Inferior parietal cortex (tissue), 1 donor: ENCODE measurements at regions not wholly inside any gene's neighbourhood (a gene's known extent, or its start where the extent isn't known, plus 50 kb on each side); places are given as distances from the start of the nearest gene placed in this dataset.

Source experiments
- DNase-seq: peaks from one replicate; pipeline ENCODE4 v3.0.0-alpha.2; 2016; ENCODE audit errors: extremely low spot score

DNA sequence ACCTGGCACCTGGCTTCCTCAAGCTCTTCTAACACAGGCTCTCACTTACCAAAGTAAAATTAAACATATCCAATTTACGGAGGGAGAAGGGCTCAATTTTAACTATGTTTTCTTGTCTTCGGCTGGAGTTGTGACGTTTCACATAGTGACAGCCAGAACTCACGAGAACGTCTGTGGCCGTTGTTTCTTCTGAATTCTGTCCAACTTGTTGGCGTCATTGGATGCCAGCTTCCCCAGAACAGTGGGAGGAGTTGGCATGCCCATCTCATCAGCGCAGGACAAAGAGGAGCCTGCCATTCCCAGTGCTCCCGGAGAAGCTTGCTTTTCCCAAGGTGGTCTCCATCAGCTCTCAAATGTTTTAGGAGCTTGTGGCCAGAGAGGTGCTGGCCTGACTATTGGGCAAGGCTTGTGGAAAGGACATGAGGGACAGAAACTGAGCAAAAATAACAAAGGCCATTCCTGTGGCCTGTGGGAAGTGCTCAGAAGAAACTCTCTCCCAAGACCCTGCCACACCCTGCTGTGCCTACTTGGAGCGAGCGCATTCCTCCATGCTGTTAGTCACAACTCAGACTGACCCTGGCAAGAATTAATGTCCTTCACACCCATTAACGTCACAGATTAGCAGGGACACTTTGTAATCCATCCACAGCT lies 265.4 kb upstream of the CDH4 start:
- DNase-seq, result no peak

DNA sequence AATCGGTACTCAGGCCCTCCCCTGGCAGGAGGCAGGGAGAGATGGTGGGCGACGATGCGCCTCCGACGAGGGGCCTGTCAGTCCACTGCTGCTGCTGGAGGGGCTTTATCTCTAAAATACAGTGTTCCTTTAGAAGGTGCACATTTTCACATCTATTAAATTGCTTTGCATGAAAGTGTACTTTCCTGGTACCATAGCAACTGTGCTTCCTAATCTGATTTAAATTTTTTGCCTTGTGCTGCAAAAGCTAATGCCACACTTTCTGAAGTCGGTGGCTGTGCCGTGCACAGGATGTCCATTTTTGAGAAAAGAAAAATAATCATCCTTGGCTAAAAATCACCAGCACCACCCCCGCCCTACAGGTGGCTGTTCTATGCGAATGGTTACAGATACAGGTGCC lies 262.0 kb upstream of the CDH4 start:
- DNase-seq, result no peak

DNA sequence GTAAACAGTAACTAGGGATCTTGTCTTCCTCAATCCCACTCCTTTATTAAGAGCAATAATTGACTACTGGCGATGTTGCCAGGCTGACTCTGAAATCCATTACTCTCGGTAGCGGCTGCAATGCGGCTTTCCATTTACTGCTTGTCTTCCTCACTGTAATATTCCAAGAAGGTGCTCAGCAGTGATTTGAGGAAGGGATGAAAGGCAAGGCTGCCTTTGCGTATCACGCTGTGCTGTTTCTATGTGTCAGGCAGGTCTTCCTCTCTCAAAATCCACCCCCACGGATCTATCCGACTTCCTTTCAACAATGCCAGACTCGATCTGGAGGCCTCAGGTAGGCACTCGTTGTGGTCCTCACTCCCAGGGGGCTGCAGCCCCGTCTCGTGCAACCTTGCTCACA lies 261.4 kb upstream of the CDH4 start:
- DNase-seq, result no peak

DNA sequence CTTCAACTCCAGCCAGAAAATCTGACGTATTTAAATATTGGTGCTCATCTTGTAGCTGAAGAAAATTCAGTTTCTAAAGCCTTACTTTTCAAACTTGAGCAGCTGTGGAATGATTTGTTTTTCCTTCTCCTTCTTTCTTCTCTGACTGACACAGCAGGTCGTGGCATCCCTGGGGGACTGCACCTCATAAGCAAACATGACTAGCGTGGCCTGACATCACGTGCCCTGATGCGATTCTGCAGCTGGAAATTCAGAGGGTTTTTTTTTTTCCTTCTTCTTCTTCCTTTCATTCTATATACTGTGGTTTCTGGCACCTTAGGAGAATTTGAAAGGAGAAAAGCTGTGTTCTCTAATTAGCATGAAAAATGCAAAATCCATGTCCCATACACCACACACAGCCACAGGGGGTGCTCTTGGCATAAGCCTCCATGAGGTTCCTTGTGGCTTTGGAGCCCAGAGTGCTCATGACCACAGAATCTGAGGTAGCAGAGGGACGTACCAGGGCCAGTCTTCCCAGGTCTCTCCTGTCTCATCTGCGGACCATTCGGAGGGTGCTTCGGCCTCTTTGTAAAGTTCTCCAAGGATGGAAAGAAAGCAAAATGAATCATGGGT lies 258.5 kb upstream of the CDH4 start:
- no peak for DNase-seq

DNA sequence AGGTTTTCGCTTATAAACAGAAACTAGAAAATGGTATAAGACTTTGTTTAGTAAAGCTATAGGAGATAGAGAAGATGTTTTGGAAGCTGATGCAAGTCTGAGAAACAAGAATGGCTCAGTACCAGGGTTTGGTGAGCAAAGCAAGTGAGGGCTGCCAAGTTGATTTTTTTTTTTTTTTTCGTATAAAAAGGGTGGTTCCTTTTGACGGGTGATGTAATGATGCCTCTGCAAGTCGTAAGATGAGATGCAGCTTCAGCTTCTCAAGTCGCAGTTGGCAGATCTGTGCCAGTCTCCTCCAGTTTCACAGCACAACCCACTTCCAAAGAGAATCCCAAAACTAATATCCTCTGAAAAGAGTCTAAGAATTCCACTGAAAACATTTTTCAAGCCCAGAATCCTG lies 252.8 kb upstream of the CDH4 start:
- DNase-seq, result no peak

DNA sequence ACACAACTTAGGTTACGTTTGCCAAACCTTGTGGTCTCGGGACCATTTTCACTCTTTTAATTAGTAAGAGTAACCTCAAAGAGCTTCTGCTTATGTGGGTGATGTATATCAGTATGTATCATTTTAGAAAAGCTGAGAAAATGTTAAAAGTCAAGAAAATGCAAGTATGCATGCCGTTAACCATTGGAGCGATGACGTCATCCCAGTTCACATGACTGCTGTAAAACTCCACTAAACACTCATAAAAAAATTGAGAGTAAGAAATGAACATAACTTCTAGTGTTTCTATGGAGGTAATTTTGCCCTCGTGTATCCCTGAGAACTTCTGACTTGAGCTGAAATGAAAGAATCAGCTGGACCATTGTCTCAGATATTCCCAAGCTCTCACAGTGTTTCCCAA lies 250.0 kb upstream of the CDH4 start:
- no peak for DNase-seq

DNA sequence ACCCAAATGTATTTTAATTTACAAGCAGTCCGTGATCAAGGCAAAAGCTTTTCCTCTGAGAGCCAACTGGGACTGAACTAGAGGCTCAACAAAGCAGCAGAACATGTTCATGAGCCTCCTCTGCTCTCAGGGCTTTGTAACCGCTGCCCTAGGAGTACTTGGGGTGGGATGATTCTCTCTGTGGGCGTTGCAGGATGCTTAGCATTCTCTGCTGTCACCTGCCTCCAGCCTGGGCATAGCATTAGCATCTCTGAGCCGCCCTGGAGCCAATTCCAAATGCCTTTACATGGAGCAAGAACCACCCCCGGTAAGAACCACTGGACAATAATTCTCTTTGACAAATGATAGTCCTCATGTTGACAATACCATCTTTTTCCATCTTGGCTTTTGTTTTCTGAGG lies 237.6 kb upstream of the CDH4 start:
- DNase-seq, result no peak

DNA sequence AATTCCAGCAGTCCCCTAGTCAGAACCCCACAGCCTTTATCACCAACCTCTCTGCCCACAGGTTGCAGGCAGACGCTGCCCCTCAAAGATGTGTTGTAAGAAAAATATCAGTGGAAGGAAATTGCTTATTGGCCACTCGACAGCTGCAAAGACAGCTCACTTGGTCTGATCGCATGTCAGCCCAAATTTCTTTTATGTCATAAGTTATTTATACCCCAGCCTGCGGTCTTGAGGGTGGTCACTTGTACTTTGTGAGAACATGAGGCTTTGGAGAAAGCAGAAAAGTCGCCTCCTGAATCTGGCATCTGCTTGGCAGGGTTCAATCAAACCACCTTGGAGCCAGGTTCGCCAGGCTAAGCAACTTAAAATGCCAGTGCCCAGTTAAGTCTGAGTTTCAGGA lies 236.5 kb upstream of the CDH4 start:
- no peak for DNase-seq

DNA sequence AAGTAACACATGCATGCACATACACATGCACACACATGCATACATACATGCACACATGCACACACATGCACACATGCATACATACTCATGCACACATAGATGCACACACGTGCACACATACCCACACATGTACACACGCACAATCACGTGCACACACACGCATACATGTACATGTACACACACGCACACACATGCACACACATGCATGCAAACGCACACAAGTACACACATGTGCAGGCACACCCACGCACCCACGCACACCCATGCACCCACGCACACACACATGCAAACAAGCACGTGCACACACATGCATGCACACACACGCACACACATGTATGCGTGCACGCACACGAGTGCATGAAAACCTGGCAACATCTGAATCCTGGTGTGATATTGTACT lies 232.7 kb upstream of the CDH4 start:
- no peak for DNase-seq

DNA sequence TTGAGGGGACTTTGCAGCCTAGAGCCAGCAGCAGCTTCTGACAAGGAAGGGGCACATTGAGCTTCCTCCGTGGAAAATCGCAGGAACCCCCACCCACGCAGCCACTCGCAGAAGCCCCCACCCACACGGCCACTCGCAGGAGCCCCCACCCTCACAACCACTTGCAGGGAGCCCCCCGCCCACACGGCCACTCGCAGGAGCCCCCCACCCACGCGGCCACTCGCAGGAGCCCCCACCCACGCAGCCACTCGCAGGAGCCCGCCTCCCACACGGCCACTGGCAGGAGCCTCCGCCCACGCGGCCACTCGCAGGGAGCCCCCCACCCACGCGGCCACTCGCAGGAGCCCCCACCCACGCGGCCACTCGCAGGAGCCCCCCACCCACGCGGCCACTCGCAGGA lies 228.4 kb upstream of the CDH4 start:
- no peak for DNase-seq

DNA sequence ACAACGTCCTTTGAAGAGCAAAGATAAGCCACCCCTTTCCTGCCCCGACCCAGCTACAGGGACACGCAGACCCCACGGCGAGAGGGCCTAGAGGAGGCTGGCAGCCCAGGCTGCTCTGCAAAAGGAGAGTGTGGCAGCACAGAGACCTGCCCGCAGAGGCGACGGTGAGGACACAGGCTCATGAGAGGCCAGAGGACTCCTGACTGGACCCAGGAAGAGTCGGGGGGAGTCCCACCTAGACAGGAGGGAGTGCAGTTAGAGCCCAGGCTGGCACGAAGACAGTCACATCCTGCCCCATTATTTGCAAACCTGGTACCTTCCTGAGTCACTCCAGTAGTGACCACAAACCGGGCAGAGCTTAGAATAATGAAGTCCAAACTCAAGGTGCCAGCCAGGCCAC lies 227.7 kb upstream of the CDH4 start:
- no peak for DNase-seq

DNA sequence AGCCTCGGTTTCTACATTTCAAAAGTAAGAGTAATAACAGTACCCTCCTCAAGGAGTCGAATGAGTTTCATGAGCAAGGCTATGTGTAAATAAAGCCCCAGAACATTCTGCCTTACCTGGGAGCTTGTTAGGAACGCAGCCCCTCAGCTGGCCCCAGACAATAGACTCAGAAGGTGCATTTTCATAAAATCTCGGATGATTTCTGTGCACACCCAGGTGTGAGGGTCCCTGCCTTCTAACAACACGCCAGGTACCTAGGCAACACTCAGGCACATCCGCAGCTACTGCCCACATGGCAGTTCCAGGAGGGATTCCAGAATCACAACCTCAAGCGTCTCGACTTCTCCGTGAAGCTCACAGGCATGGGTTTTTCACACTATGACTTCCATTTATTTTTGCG lies 226.5 kb upstream of the CDH4 start:
- no peak for DNase-seq

DNA sequence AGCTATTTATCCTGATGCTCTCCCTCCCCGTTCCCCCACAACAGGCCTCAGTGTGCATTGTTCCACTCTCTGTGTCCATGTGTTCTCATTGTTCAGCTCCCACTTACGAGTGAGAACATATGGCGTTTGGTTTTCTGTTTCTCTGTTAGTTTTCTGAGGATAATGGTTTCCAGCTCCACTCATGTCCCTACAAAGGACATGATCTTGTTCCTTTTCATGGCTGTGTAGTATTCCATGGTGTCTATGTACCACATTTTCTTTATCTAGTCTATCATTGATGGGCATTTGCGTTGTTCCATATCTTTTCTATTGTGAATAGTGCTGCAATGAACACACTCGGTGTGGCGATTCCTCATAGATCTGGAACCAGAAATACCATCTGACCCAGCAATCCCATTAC lies 225.9 kb upstream of the CDH4 start:
- no peak for DNase-seq

DNA sequence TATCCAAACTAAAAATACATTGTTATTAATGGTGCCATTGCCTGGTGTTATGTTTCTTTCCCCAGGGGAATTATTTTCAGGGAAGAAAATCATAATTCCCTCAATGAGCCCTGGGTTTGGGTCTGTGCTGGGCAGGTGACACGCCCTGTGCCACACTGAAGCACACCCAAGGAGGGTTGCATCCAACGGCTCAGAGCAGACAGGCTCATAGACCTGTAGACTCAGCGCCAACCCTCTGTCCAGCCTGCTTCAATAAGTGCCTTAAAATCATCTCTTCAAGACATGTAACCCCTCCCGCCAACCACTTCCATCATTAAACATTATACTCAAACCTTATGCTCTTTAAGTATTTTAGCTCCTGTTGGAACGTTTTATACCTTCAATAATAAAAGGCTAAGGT lies 225.3 kb upstream of the CDH4 start:
- DNase-seq, result no peak

DNA sequence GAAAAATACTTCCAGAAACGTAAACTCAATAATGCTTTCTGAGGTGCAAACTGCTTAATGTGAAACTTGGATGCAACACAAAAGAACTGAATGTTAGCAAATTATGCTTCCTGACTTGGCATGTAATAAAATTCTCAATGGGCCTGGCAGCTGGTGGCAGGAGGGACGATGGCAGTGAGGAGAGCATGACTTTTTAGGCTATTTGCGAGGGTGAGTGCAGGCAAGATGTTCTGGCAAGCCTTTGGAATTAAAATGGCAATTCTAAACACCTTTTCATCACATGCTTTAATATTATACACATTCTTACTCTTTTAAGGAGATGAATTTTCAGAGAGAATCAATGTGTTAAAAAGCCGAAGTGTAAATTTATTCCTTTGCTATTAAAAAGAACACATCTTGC lies 224.8 kb upstream of the CDH4 start:
- no peak for DNase-seq

DNA sequence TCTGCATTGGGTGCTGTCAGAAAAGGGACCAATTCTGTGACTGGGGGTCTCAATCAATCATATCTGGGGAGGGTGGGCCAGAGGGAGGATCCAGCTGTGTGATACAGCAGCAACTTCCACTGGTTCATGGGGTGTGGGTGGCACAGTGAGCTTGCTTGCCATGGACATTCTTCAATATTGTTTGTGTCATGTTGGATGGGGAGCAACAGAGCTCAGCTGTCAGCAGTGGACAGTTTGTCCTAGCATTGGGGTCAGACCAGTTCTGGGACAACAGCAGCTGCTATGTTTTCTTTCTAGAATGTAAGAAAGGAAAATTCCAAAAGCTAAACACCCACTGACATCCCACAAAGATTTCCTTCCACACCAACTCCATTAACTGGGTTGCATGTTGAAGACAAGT lies 221.9 kb upstream of the CDH4 start:
- DNase-seq, result no peak

DNA sequence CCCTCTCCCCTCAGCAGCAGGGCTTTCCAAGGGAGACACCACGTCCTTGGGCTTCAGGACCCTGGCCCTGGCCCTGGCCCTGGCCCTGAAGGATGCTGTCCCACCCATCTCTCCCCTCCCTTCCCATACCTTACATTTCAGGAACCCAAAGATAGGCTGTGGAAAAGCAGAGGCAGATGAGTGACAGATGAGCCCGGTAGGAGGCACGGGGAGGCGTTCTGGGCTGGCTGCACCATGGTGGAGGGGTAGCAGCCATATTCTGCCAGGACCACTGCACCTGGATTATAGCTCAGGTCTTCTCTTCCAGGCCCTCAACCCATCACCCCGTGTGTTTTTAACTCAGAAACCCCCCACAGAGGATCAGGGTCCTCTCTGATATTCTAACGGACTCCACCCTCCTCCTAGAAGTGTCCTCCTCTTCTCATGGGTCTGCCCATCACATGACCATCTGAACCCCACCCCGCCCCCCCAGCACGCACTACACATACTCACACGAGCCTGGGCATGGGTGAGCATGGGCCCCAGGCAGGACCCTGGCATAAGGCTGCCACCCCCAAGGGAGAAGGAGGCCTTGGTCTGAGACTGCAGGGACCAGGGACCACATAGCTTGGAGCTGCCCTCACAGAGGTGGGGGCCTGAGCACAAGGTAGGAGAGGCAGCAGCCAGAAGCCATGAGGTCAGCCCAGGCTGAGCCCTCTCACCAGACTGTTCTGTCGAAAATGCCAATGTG lies 220.8 kb upstream of the CDH4 start:
- DNase-seq, result no peak

DNA sequence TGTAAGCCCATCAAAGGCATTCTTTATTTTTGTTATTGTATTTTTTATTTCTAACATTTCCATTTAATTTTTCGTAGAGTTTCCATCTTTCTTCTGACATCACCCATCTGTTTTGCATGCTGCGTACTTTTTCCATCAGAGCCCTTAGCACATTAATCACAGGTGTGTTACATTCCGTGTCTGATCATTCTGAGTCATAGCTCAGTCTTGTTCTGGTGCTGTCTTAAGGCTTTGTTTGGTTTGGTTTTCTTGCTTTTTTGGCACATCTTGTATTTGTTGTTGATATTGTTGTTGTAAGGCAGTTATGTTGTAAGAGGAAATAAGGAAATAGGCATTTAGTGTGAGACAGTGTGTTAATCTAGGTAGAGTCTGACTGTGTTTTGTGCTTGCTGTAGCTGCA lies 214.6 kb upstream of the CDH4 start:
- no peak for DNase-seq

DNA sequence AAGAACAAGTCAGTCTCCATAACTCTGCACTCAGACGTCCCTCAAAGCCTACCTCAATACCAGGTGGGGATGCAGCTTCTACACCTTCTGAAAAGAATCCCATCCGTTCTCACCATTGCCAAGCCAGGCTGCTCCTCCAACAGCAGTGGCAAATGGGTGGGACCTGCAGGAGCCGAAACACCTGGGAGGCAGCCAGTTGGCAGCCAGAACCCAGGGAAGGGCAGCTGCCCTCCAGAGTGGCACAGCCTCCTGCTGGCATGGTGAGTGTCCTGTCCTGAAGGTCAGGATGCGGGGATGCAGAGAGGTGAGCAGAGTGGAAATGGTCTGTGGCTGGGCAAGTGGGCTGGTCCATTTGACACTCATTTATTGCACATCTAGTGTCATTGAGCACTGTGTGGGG lies 210.6 kb upstream of the CDH4 start:
- DNase-seq, result no peak

DNA sequence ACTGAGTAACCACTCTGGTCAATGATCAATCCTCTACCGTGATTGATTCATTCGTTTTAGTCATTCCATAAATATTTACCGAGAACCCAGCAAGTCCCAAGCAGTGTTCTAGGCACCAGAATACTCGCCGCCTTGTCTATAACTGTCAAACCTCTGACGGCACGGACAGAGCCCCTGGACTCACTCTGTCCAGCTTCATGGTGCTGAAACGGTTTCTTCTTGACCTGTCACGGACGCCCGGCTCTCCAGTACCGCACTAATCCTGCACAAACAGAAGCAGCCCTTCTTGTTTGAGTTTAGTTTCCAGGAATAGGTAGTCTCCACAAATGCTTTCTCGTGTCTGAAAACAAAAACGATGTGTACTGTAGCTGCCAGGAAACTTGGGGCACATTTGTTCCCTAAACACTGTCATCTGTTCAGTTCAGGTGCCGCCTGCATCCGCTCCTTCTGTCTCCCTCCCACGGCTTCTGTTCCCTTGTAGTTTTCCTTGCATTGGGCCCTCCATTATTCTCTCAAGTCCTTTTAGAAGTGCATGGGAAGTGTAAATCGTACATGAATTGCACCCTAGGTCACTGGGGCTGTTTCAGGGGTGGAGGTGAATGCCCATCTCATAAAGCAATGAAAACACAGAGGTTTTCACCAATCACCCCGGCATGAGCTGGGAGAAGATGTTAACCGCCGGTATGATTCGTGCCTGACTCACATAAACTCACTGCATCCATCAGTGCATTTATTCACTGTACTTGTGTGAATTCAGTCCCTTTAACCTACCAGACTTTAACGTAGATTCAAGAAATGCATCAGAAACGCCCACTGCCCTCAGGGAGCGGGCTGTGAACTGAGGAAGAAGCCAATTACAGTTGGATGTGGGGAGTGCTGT lies 209.3 kb upstream of the CDH4 start:
- DNase-seq, result no peak

DNA sequence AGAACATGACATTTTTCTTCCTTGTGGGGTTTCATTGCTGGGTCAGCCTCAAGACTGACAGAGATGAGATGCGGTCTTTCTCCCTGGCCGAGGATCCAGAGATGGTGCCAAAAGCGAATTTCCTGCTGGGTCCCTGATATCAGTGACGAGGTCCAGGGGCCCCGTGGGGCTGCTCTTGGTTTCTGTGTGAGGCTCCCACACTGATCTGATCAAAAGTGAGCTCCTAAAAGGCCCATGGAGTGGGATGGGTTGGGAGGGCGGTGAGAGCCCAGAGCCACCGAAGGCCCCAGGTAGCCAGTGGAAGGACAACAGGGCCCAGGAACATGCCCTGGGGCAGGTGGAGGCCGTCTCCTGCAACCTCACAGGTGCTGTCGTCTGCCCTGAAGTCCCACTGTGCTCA lies 208.4 kb upstream of the CDH4 start:
- no peak for DNase-seq

DNA sequence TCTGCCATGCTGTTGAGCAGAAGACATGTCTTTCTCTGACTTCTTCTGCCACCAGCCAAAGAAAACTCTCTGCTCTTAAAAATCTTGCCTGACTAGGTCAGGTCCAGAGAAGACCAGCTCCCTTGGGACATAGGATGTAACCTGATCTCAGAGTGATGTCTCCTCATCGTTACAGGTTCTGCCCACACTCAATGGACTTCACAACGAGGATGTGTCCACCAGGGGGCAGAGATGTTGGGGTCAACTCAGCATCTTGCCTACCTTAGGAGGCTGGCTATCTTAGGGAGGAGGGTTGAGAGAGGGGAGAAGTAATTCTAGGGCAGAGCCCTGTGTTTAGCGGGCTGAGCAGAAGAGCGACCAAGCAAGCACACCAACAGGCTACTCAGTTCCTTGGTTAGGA lies 207.6 kb upstream of the CDH4 start:
- DNase-seq, result no peak

DNA sequence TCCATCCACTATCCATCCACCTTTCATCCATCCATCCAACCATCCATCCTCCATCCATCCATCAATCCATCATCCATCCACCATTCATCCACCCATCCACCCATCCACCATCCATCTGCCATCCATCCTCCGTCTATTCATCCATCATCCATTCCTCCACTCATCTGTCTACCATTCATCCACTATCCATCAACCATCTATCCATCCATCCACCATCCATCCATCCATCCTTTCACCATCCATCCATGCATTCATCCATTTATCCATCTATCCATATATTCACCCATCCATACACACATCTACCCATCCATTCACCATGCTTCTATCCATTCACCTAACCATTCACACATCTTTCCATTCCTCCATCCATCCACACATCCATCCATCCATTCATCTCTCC lies 207.0 kb upstream of the CDH4 start:
- DNase-seq, result no peak
